B cell (primary cell): ENCODE measurements at regions not wholly inside any gene's neighbourhood (a gene's known extent, or its start where the extent isn't known, plus 50 kb on each side); places are given as distances from the start of the nearest gene placed in this dataset.

ENCODE experiments used
- CTCF ChIP-seq: fragments of 200-600 bp; IDR thresholded peaks from one replicate; pipeline ENCODE4 v1.8.0; 2022; ENCODE audit warnings: antibody characterized with exemption, mild to moderate bottlenecking
- EZH2 ChIP-seq: IDR thresholded peaks from 2 replicates; pipeline ENCODE4 v1.6.1; 2012; ENCODE audit warnings: borderline replicate concordance, low read depth, mild to moderate bottlenecking, moderate library complexity, low read length; ENCODE audit not compliant: insufficient read depth, poor library complexity, severe bottlenecking

- TF ChIP-seq CTCF (no peak), EZH2 (no peak)
These were observed 1114.4 kb downstream of the SLC16A7 start for GRCh38 chr12:60710246-60710645.
